Activated CD8-positive, alpha-beta memory T cell treated with anti-CD3 and anti-CD28 coated beads for 36 hours (primary cell): ENCODE measurements at regions not wholly inside any gene's neighbourhood (a gene's known extent, or its start where the extent isn't known, plus 50 kb on each side); places are given as distances from the start of the nearest gene placed in this dataset.
"Not testable (repeated sequence)": the region's sequence is repeated elsewhere in the genome, so short reads cannot be mapped to it uniquely, and the experiment has no call there.

ENCODE experiments used
- CTCF ChIA-PET: fragments of 350-600 bp; sonication (Branson Sonifier 250); formaldehyde crosslinking; loops from one replicate; lab custom pipeline; 2021; ENCODE audit warnings: antibody characterized with exemption; lab: Charles Lee
- POLR2A ChIA-PET: fragments of 350-600 bp; sonication (Branson Sonifier 250); formaldehyde crosslinking; loops from one replicate; lab custom pipeline; 2021; ENCODE audit warnings: antibody characterized with exemption; lab: Charles Lee

GRCh38 chr2:146602856-146603255 is 1242.0 kb upstream of the ACVR2A start:
- CTCF ChIA-PET, result no interaction called here

DNA sequence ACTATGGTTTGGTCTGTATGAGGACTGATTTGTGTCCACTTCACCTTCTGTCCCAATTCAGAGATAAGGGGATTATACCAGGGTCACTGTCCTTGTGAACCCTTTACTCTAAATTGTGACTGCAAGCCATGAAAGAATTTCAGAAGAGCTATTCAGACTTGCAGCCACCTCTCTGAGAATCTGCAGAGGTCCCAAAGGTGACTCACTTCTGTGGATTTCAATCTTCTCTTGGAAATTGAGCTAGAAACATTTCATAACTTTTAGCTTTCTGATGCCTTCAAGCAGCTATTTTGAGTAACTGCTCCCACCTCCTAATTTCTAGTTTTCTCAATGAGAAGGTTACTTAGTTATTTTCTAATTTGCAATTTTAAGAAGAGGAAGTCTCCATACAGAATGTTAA is 1242.4 kb upstream of the ACVR2A start:
- POLR2A ChIA-PET, result no interaction called here

More at GRCh38 chr2:146602856-146603255, 1242.0 kb upstream of the ACVR2A start:
- POLR2A ChIA-PET, result no interaction called here

DNA sequence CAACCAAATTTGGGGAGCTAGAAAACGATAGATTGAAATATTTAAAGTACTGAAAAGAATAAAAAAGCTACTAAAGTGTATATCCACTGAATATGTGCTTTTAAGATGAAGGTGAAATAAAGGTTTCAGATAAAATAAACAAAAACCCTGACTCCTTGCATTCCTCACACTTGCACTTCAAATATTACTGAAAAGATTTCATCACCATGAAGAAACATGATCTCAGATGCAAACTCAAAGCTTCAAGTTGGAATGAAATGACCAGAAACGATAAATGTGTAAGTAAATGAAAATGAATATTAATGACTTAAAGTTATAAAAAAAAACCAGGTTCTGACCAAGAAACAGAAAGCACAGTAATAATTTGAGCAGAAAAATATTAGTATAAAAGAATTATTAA is 1246.0 kb upstream of the ACVR2A start:
- ChIA-PET POLR2A (no interaction called here), CTCF (no interaction called here)

More for the DNA sequence above, 1242.4 kb upstream of the ACVR2A start:
- CTCF ChIA-PET, result no interaction called here

DNA sequence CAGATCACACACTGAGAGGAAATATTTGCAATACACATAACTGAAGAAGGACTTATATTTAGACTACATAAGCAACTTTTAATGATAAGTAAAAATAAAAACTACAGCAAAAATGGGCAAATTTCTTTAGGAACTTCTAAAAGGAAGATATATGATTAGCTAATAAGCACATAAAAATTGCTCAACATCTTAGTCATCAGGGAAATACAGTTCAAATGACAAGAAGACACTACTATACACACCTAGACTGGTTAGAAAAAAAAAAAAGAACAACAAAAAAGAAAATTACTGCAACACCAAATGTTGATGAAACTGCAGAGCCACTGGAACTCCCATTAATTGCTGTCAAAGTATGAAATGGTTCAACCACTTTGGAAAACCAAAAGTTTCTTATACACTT is 1247.5 kb upstream of the ACVR2A start:
- ChIA-PET POLR2A (no interaction called here), CTCF (no interaction called here)

DNA sequence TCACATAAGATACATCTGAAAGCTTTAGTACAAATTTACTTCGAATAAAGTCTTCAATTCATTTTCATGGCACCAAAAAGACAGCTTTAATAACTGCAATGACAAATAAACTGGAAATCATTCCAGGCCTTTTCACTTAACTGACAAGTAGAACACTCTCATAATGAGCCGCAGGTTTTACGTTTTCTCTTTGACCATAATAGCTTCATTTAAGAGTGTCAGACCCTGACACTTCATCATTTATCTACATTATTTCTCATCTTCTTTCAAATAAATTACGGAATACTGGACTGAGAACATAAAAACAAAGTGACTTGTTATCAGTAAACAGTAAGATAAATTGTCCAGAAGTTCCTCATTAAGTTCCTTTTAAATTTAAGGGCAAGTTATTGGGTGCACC is 1252.9 kb upstream of the ACVR2A start:
- POLR2A ChIA-PET, result no interaction called here
- CTCF ChIA-PET, result no interaction called here

DNA sequence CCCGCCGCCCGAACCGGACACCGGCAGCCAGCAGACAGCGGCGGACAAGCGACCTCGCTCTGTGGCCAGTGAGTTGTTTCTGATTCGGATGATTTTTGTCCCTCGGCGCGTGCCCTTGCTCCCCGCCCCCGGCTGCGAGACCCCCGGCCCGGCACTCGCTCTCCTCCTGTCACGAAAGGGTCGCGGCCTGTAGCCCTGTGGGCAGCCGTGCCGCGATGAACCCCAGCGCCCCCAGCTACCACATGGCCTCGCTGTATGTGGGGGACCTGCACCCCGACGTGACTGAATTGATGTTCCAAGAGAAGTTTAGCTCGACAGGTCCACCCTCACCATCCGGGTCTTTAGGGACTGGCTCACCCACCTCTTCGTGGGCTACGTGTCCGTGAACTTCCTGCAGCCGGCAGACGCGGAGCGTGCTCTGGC is 1257.5 kb upstream of the ACVR2A start:
- CTCF ChIA-PET, result no interaction called here
- POLR2A ChIA-PET, result no interaction called here

GRCh38 chr2:146584316-146584715 is 1260.5 kb upstream of the ACVR2A start:
- CTCF ChIA-PET, result no interaction called here
- POLR2A ChIA-PET, result no interaction called here

DNA sequence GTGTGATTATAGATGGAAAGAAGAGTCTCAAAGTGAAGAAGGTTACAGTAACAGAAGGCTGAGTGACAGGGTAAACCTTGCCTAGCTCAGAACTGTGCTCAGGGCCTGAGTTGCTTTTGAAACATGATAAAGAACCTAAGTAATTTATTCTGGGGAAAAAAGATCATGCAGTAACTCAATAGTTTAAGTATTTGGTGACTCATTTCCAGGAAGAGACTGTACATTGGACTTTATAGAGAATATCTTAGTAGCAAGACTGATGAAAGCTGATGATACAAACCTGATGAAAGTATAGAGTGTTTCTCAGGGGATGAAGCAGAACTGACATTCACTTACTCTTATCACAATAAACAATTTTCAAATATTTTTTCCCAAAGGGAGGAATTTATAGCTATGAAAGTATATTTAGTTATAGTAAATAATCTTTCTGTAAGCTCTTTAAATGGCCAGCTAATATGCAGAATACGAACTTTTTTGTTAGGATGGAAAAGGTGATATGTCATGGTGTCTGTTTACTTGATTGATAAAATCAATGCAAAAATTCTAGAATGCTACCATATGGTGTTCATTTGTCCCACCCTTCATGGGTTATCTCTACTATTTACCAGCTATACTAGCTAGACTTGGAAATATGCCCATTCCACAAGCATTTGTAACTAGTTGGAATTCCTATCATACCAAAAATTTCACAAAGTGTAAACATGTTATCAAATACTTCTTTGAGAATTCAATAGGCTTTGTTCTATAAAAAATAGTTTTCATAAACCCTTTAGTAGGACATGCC is 1265.5 kb upstream of the ACVR2A start:
- ChIA-PET POLR2A (no interaction called here), CTCF (interaction anchor here (0.7 kb wide), 1 partner anchor 60 kb away, joined by 3 read pairs; no protein-coding TSS in a partner anchor)

- ChIA-PET CTCF (no interaction called here), POLR2A (no interaction called here)
Measured at GRCh38 chr2:146576339-146577111, 1268.3 kb upstream of the ACVR2A start.

DNA sequence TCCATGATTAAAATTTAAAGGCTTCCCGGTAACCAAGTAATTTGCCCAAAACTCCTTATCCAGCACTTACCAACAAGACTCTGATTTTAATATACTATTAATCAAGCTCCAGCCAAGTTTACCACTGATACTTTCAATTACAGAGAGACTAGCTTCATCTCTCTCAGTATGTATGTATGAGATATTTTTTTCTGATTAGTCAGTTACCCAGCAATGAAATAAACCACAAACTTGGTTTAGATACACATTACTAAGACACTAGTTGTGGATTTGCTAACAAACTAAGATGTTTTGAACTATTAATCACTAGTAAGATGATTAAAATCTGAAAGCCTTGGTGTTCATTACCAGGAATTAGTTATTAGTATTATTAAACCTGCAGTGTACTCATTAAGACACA is 1272.2 kb upstream of the ACVR2A start:
- ChIA-PET CTCF (no interaction called here), POLR2A (no interaction called here)

- CTCF ChIA-PET, result no interaction called here
- POLR2A ChIA-PET, result no interaction called here
Measured at GRCh38 chr2:146561996-146562395, 1282.8 kb upstream of the ACVR2A start.

- ChIA-PET POLR2A (no interaction called here), CTCF (no interaction called here)
Measured at GRCh38 chr2:146547236-146547635, 1297.6 kb upstream of the ACVR2A start.

GRCh38 chr2:146544701-146545100 is 1300.1 kb upstream of the ACVR2A start:
- ChIA-PET CTCF (no interaction called here), POLR2A (no interaction called here)

- CTCF ChIA-PET, result no interaction called here
- POLR2A ChIA-PET, result no interaction called here
Measured at GRCh38 chr2:146541896-146542295, 1302.9 kb upstream of the ACVR2A start.

- POLR2A ChIA-PET, result no interaction called here
- CTCF ChIA-PET, result no interaction called here
Measured at GRCh38 chr2:146540271-146540932, 1304.4 kb upstream of the ACVR2A start.

- POLR2A ChIA-PET, result not testable (repeated sequence)
Measured at GRCh38 chr2:146539739-146540138, 1305.1 kb upstream of the ACVR2A start.

GRCh38 chr2:146537477-146537876 is 1307.4 kb upstream of the ACVR2A start:
- CTCF ChIA-PET, result no interaction called here

More at GRCh38 chr2:146539739-146540138, 1305.1 kb upstream of the ACVR2A start:
- CTCF ChIA-PET, result not testable (repeated sequence)

GRCh38 chr2:146532509-146533147 is 1312.2 kb upstream of the ACVR2A start:
- CTCF ChIA-PET, result no interaction called here
- POLR2A ChIA-PET, result no interaction called here

More at GRCh38 chr2:146537477-146537876, 1307.4 kb upstream of the ACVR2A start:
- POLR2A ChIA-PET, result no interaction called here

GRCh38 chr2:146532009-146532408 is 1312.8 kb upstream of the ACVR2A start:
- ChIA-PET POLR2A (no interaction called here), CTCF (no interaction called here)

GRCh38 chr2:146530886-146531285 is 1313.9 kb upstream of the ACVR2A start:
- ChIA-PET CTCF (interaction anchor here (0.6 kb wide), 1 partner anchor 1670 kb away, joined by 3 read pairs; no protein-coding TSS in a partner anchor), POLR2A (no interaction called here)
